ENCODE measurements at regions not wholly inside any gene's neighbourhood (a gene's known extent, or its start where the extent isn't known, plus 50 kb on each side); places are given as distances from the start of the nearest gene placed in this dataset.
A peak's percentile ranks its signal among the peaks of the same experiment; 100 is the strongest.
"Not testable (repeated sequence)": the region's sequence is repeated elsewhere in the genome, so short reads cannot be mapped to it uniquely, and the experiment has no call there.

DNA sequence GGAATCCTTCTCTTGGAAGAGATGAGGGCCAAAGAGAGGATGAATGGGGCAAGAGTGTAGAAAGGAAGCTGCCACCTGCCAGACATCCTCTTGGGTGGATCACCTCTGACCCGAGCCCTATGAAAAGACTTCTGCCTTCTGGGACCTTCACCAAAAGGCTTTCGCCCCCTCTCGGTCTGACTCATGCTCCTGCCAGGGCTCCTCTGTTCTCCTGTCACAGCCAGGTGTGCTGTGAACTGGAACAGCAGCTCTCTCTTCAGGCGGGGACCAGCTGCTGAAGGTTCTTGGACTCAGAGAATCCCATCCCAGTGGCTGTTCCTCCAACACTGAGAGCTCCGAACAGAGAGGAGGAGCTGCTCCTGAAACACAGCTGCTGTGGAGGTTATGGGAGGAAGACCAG lies 96.6 kb upstream of the AKAP13 start:
- H3K4me1 Mint-ChIP-seq, result peaks cover 21 to 30% (median 29%) of the 10 kb centered on the region in 3 donors
- peak overlapping the region in 2 of 3 donors; percentile 3 to 21 for H3K27ac Mint-ChIP-seq
- peak overlapping the region in 3 of 4 donors; percentile 25 to 73 (median 71) for H3K4me3 Mint-ChIP-seq
- H3K36me3 Mint-ChIP-seq, H3K9me3 Mint-ChIP-seq, H3K27me3 Mint-ChIP-seq: not testable (repeated sequence)

DNA sequence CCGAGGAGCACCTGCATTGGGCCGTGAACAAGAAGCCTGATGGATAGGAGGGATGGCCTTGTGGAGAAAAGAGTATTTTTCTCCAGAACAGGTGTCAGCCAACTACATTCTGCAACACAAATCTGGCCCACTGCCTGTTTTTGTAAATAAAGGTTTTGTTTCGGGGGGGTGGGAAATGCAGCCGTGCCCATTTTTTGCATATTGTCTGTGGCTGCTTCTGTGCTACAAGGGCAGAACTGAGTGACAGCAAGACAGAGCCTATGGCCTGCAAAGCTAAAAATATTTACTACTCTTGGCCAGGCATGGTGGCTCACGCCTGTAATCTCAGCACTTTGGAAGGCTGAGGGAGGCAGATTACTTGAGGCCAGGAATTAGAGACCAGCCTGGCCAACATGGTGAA lies 95.9 kb upstream of the AKAP13 start:
- H3K27ac Mint-ChIP-seq, result peak overlapping the region; percentile 3 to 21 (median 10)
- no peaks in the 10 kb centered on the region for H3K36me3 Mint-ChIP-seq
- peak overlapping the region; percentile 19 to 73 (median 69) for H3K4me3 Mint-ChIP-seq
- peaks cover 21 to 30% (median 28%) of the 10 kb centered on the region in 3 donors for H3K4me1 Mint-ChIP-seq
- H3K27me3 Mint-ChIP-seq, result peaks cover 1% of the 10 kb centered on the region
- H3K9me3 Mint-ChIP-seq, result no peaks in the 10 kb centered on the region

DNA sequence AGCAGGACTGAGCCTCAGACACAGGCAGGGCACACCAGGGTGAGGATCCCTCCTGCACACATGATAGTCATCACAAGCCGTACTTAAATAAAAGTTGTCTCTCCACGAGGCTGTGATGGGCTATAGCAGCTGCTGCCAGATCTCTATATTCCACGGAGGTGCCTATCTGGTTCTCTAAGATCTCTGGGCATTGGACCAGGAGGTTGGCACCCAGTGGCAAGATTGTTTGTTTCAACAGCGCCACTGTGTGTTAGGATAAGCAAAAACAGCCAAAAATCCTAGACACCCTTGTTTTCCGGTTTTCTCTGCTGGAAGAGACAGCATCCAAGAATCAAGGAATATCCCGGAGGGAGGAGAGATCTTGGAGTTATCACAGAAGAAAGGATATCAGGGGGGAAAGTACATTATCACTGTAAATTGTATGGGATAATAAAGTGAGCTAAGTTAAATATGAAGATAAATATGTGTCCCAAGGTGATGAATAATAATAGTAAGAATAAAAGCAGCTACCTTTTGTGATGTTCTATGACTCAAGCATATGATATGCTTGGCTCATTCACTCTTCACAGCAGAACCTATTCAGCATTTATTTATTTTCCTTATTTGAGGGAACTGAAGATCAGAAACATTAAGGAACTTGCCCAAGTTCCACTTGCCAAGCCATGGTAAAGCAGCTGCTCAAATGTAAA lies 90.6 kb upstream of the AKAP13 start:
- Mint-ChIP-seq H3K27me3 (peaks cover 3% of the 10 kb centered on the region), H3K9me3 (no peaks in the 10 kb centered on the region), H3K27ac (no peak overlapping the region), H3K4me3 (no peak overlapping the region), H3K4me1 (peaks cover 9 to 15% (median 12%) of the 10 kb centered on the region in 3 donors), H3K36me3 (peaks cover 4% of the 10 kb centered on the region)

GRCh38 chr15:85292583-85292982 lies 87.8 kb upstream of the AKAP13 start:
- not testable (repeated sequence) for H3K9me3 Mint-ChIP-seq, H3K4me3 Mint-ChIP-seq, H3K27ac Mint-ChIP-seq, H3K27me3 Mint-ChIP-seq, H3K36me3 Mint-ChIP-seq
- H3K4me1 Mint-ChIP-seq, result peaks cover 12 to 21% (median 17%) of the 10 kb centered on the region in 3 donors

GRCh38 chr15:85296615-85297402 lies 83.6 kb upstream of the AKAP13 start:
- peak overlapping the region in 2 of 3 donors; percentile 85 to 86 for H3K27ac Mint-ChIP-seq
- no peaks in the 10 kb centered on the region for H3K9me3 Mint-ChIP-seq
- H3K27me3 Mint-ChIP-seq, result no peaks in the 10 kb centered on the region
- H3K4me1 Mint-ChIP-seq, result peaks cover 14 to 21% (median 20%) of the 10 kb centered on the region in 3 donors
- H3K4me3 Mint-ChIP-seq, result peak overlapping the region; percentile 7 to 89 (median 78)
- H3K36me3 Mint-ChIP-seq, result peaks cover 4% of the 10 kb centered on the region

DNA sequence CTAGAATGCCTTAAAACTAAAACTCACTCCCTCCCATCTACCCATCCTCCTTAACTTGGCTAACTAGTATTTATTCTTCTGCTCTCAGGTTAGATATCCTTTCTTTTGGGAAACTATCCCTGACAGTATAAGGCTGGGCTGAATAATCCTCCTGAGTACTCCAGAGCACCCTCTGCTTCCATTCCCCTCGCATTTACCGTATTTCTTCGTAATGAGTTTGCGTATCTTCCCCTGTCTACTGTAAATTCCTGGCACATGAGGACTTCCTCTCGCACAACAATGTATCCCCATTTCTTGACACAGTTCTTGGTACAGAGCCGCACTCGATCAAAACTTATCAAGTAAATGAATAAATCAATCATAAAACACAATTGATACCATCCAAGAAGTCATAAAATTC lies 82.9 kb upstream of the AKAP13 start:
- peak overlapping the region in 2 of 4 donors; percentile 49 to 61 for H3K4me3 Mint-ChIP-seq

GRCh38 chr15:85298366-85298765 lies 82.0 kb upstream of the AKAP13 start:
- Mint-ChIP-seq H3K4me1 (peaks cover 21 to 26% (median 22%) of the 10 kb centered on the region in 3 donors), H3K9me3 (no peaks in the 10 kb centered on the region), H3K36me3 (peaks cover 2% of the 10 kb centered on the region), H3K27me3 (no peaks in the 10 kb centered on the region), H3K27ac (peak overlapping the region in 1 of 3 donors; percentile 78), H3K4me3 (no peak overlapping the region)

More for the DNA sequence above, 82.9 kb upstream of the AKAP13 start:
- Mint-ChIP-seq H3K27me3 (no peaks in the 10 kb centered on the region), H3K4me1 (peaks cover 18 to 22% (median 21%) of the 10 kb centered on the region in 3 donors), H3K27ac (peak overlapping the region in 1 of 3 donors; percentile 40), H3K36me3 (peaks cover 2% of the 10 kb centered on the region), H3K9me3 (no peaks in the 10 kb centered on the region)

DNA sequence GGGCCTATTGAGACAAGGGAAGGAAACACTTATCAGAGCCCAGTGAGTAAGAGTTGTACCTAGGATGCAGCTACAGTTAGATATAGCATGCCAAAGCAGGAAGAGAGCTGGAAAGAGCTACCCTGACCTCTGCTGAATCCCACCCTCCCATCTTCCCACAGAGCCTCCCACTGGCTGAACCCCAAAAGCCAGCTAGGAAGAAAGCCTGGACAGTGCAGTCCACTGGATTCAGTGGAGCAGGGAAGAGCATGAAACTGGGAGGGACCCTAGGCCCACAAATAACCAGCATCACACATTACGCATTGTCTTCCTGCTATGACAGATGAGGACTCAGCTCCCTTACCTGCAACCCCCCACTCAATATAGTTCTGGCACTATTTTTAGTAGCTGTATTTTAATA lies 81.5 kb upstream of the AKAP13 start:
- Mint-ChIP-seq H3K4me1 (peaks cover 21 to 26% (median 22%) of the 10 kb centered on the region in 3 donors), H3K4me3 (no peak overlapping the region), H3K27ac (no peak overlapping the region), H3K9me3 (no peaks in the 10 kb centered on the region), H3K36me3 (peaks cover 2% of the 10 kb centered on the region), H3K27me3 (no peaks in the 10 kb centered on the region)

DNA sequence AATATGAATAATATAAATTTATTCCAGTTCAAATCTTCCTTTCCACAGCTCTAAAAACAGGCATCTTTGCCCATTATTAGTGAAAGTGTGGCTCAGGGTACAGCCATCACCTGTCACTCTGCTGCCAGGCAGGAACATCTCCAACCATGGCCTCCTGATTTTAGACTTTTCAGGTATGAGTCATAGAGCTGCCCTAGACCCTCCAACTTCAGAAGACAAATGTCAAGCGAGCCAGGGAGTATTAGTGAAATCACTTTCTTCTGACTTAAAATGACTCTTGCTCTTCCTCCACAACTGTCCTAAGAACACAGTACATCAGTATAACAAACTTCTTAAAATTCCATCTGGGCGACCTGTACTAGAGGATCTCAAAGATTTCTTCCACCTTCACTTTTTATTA lies 78.1 kb upstream of the AKAP13 start:
- Mint-ChIP-seq H3K27ac (no peak overlapping the region), H3K4me3 (no peak overlapping the region), H3K9me3 (peaks cover 0 to 2% (median 0%) of the 10 kb centered on the region in 3 donors), H3K27me3 (no peaks in the 10 kb centered on the region), H3K4me1 (peaks cover 18 to 32% (median 23%) of the 10 kb centered on the region in 3 donors), H3K36me3 (peaks cover 4% of the 10 kb centered on the region)

GRCh38 chr15:85305050-85305449 lies 75.4 kb upstream of the AKAP13 start:
- peaks cover 6% of the 10 kb centered on the region for H3K36me3 Mint-ChIP-seq
- H3K27ac Mint-ChIP-seq, result peak overlapping the region in 1 of 3 donors; percentile 75
- no peak overlapping the region for H3K4me3 Mint-ChIP-seq
- H3K9me3 Mint-ChIP-seq, result peaks cover 0 to 2% (median 0%) of the 10 kb centered on the region in 3 donors
- peaks cover 28 to 47% (median 35%) of the 10 kb centered on the region in 3 donors for H3K4me1 Mint-ChIP-seq
- no peaks in the 10 kb centered on the region for H3K27me3 Mint-ChIP-seq

GRCh38 chr15:85306946-85307686 lies 73.3 kb upstream of the AKAP13 start:
- Mint-ChIP-seq H3K4me1 (peaks cover 31 to 59% (median 47%) of the 10 kb centered on the region in 3 donors), H3K27me3 (no peaks in the 10 kb centered on the region), H3K36me3 (peaks cover 6% of the 10 kb centered on the region), H3K9me3 (peaks cover 0 to 4% (median 0%) of the 10 kb centered on the region in 3 donors), H3K4me3 (peak overlapping the region in 1 of 4 donors; percentile 47), H3K27ac (peak overlapping the region in 2 of 3 donors; percentile 63 to 88)

DNA sequence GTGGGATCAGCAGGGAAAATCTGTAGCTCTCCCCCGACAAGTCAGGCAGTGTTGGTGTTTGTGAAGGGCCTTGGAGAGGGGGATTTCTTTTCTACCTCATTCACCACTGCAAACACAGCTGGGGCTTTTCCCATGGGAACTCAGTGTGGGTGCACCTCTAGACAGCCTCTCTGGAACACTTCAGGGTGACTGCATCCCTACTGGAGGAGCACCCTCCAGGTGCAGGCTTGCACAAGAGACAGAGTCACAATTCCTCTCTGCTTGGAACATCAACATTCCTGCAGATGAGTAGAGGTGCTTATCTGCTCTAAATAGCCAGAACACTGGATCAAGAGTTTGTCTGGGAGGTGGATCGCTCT lies 72.7 kb upstream of the AKAP13 start:
- Mint-ChIP-seq H3K9me3 (peaks cover 0 to 4% (median 0%) of the 10 kb centered on the region in 3 donors), H3K27ac (peak overlapping the region in 2 of 3 donors; percentile 63 to 88), H3K4me3 (no peak overlapping the region), H3K27me3 (no peaks in the 10 kb centered on the region), H3K36me3 (peaks cover 6% of the 10 kb centered on the region), H3K4me1 (peaks cover 37 to 59% (median 51%) of the 10 kb centered on the region in 3 donors)

GRCh38 chr15:85311647-85312046 lies 68.8 kb upstream of the AKAP13 start:
- Mint-ChIP-seq H3K27me3 (no peaks in the 10 kb centered on the region), H3K9me3 (peaks cover 0 to 2% (median 0%) of the 10 kb centered on the region in 3 donors), H3K27ac (peak overlapping the region in 2 of 3 donors; percentile 16 to 73), H3K4me3 (no peak overlapping the region), H3K36me3 (peaks cover 14% of the 10 kb centered on the region), H3K4me1 (peaks cover 60 to 75% (median 69%) of the 10 kb centered on the region in 3 donors)

DNA sequence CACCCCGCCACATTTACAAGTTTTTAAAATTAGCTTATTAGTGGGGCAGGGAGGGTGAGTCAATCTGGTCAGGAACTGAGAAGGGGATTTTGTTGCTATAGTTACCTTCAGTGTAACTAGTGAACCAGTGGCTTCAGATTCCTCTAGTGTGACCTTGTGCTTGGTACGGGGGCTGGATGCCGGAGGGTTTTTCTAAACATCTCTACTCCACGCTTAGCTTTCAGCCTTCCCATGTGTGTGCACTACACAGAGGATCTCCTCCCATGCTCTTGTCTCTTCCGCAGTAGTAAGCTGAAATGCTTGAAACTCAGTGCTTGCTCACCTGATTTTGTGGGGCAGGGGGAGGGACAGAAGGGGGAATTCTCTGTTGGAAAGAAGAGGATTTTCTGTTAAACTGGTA lies 67.9 kb upstream of the AKAP13 start:
- H3K27ac Mint-ChIP-seq, result peak overlapping the region; percentile 82 to 94 (median 93)
- H3K4me1 Mint-ChIP-seq, result peaks cover 60 to 72% (median 66%) of the 10 kb centered on the region in 3 donors
- H3K27me3 Mint-ChIP-seq, result no peaks in the 10 kb centered on the region
- peaks cover 0 to 2% (median 0%) of the 10 kb centered on the region in 3 donors for H3K9me3 Mint-ChIP-seq
- peaks cover 14% of the 10 kb centered on the region for H3K36me3 Mint-ChIP-seq
- peak overlapping the region; percentile 70 to 91 (median 81) for H3K4me3 Mint-ChIP-seq
